ENCODE measurements at regions not wholly inside any gene's neighbourhood (a gene's known extent, or its start where the extent isn't known, plus 50 kb on each side); places are given as distances from the start of the nearest gene placed in this dataset.

DNA sequence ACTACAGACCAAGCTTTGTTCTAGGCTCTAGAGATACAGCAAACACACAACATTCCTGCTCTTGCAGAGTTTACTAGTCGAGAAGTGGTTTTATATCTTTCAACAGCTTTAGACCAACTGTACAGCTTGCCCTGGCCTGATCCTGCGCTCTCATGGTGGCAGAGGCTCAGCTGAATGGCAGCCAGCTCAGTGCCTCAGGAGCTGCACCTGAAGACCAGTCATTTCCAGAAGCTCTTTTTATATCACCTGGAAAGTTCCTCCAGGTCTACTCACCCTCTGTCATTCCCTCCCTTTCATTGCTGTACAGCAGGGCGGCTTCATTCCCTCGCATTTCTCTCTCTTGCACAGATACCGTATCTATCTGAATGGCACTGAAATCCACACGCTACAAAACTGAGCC lies 319.8 kb downstream of the GATA3 start:
- H4K91ac ChIP-seq (ENCODE audit: low read depth, low read length, poor library complexity): no peak overlapping the region
- no peak overlapping the region for H3K4me3 ChIP-seq (ENCODE audit: low read length in 2 of 2)
- H3K4ac ChIP-seq (ENCODE audit: low read length): no peak overlapping the region
- H3K36me3 ChIP-seq (replicated peaks in 1 of 2; ENCODE audit: control insufficient read depth in 2 of 2, insufficient read depth in 2 of 2, low read length in 2 of 2): no peaks in the 10 kb centered on the region
- H2BK5ac ChIP-seq (ENCODE audit: low read length): no peak overlapping the region
- H3K14ac ChIP-seq (ENCODE audit: low read length): no peak overlapping the region
- no peak overlapping the region for H2BK15ac ChIP-seq (ENCODE audit: low read length)
- no peaks in the 10 kb centered on the region for H3K9me3 ChIP-seq (replicated peaks in 1 of 2; ENCODE audit: control insufficient read depth in 2 of 2, insufficient read depth in 1 of 2, low read depth in 1 of 2, low read length in 2 of 2)
- no peak overlapping the region for H3K4me2 ChIP-seq (ENCODE audit: insufficient read depth, low read length, poor library complexity, severe bottlenecking)
- no peak overlapping the region for H2BK120ac ChIP-seq (ENCODE audit: low read depth, low read length)
- peaks cover 0 to 2% of the 10 kb centered on the region in 2 donors for H3K4me1 ChIP-seq (ENCODE audit: control insufficient read depth in 2 of 2, insufficient read depth in 1 of 2, low read depth in 1 of 2, low read length in 2 of 2)
- no peak overlapping the region for H3K23ac ChIP-seq (ENCODE audit: low read depth, low read length, poor library complexity)
- H3K9ac ChIP-seq (ENCODE audit: low read depth, low read length, poor library complexity): no peak overlapping the region
- no peak for DNase-seq (ENCODE audit: low spot score)
- H2BK12ac ChIP-seq (ENCODE audit: low read length): no peak overlapping the region
- no CpG with 5 or more reads among the region's 6 CpGs for WGBS, 2 donors (ENCODE audit: extremely low coverage in 2 of 2, insufficient read length in 2 of 2, insufficient replicate concordance in 1 of 2)
- H4K8ac ChIP-seq (ENCODE audit: low read depth, low read length): no peak overlapping the region
- no peak overlapping the region for H2AK5ac ChIP-seq (ENCODE audit: low read depth, low read length)
- H3K27me3 ChIP-seq (ENCODE audit: control insufficient read depth in 3 of 3, insufficient read depth in 3 of 3, low read depth in 1 of 3, low read length in 3 of 3): no peaks in the 10 kb centered on the region
- H3K79me1 ChIP-seq (ENCODE audit: low read depth, low read length): no peaks in the 10 kb centered on the region
- no peak overlapping the region for H3K18ac ChIP-seq (ENCODE audit: low read length)
- no peak overlapping the region for H2AFZ ChIP-seq (ENCODE audit: low read length)
- no peak overlapping the region for H3K27ac ChIP-seq (replicated peaks; ENCODE audit: low read length)

DNA sequence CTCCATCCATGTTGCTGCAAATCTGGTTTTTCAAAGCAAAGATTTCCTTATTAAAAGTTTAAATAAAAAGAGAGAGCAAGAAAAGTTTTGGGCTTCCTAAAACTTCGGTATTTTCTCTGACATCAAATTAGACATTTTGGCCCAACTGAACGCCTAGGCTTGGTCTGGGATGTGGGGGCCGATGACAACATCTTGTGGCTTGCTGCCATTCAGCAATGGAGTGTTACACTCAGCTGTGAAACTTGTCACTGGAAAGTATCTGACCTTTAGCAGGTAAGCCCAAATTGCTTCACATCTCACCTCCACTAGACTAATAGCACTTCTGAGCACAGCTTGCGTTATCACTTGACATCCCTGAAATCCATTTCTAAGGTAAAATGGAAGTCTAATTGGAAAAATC lies 320.6 kb downstream of the GATA3 start:
- H2BK120ac ChIP-seq (ENCODE audit: low read depth, low read length): no peak overlapping the region
- H3K27ac ChIP-seq (replicated peaks; ENCODE audit: low read length): no peak overlapping the region
- no peak overlapping the region for H3K23ac ChIP-seq (ENCODE audit: low read depth, low read length, poor library complexity)
- no peak overlapping the region for H3K4ac ChIP-seq (ENCODE audit: low read length)
- H4K8ac ChIP-seq (ENCODE audit: low read depth, low read length): no peak overlapping the region
- DNase-seq (ENCODE audit: low spot score): no peak
- no CpG with 5 or more reads among the region's 4 CpGs for WGBS, 2 donors (ENCODE audit: extremely low coverage in 2 of 2, insufficient read length in 2 of 2, insufficient replicate concordance in 1 of 2)
- H3K36me3 ChIP-seq (replicated peaks in 1 of 2; ENCODE audit: control insufficient read depth in 2 of 2, insufficient read depth in 2 of 2, low read length in 2 of 2): no peaks in the 10 kb centered on the region
- no peak overlapping the region for H2AFZ ChIP-seq (ENCODE audit: low read length)
- H3K4me2 ChIP-seq (ENCODE audit: insufficient read depth, low read length, poor library complexity, severe bottlenecking): no peak overlapping the region
- no peak overlapping the region for H3K18ac ChIP-seq (ENCODE audit: low read length)
- no peaks in the 10 kb centered on the region for H3K79me1 ChIP-seq (ENCODE audit: low read depth, low read length)
- H3K9ac ChIP-seq (ENCODE audit: low read depth, low read length, poor library complexity): peak overlapping the region; percentile 54
- H2BK12ac ChIP-seq (ENCODE audit: low read length): no peak overlapping the region
- H3K4me1 ChIP-seq (ENCODE audit: control insufficient read depth in 2 of 2, insufficient read depth in 1 of 2, low read depth in 1 of 2, low read length in 2 of 2): peaks cover 0 to 2% of the 10 kb centered on the region in 2 donors
- no peak overlapping the region for H2BK5ac ChIP-seq (ENCODE audit: low read length)
- H3K14ac ChIP-seq (ENCODE audit: low read length): no peak overlapping the region
- no peak overlapping the region for H4K91ac ChIP-seq (ENCODE audit: low read depth, low read length, poor library complexity)
- H3K27me3 ChIP-seq (ENCODE audit: control insufficient read depth in 3 of 3, insufficient read depth in 3 of 3, low read depth in 1 of 3, low read length in 3 of 3): no peaks in the 10 kb centered on the region
- no peaks in the 10 kb centered on the region for H3K9me3 ChIP-seq (replicated peaks in 1 of 2; ENCODE audit: control insufficient read depth in 2 of 2, insufficient read depth in 1 of 2, low read depth in 1 of 2, low read length in 2 of 2)
- H3K4me3 ChIP-seq (ENCODE audit: low read length in 2 of 2): no peak overlapping the region
- H2BK15ac ChIP-seq (ENCODE audit: low read length): no peak overlapping the region
- no peak overlapping the region for H2AK5ac ChIP-seq (ENCODE audit: low read depth, low read length)

DNA sequence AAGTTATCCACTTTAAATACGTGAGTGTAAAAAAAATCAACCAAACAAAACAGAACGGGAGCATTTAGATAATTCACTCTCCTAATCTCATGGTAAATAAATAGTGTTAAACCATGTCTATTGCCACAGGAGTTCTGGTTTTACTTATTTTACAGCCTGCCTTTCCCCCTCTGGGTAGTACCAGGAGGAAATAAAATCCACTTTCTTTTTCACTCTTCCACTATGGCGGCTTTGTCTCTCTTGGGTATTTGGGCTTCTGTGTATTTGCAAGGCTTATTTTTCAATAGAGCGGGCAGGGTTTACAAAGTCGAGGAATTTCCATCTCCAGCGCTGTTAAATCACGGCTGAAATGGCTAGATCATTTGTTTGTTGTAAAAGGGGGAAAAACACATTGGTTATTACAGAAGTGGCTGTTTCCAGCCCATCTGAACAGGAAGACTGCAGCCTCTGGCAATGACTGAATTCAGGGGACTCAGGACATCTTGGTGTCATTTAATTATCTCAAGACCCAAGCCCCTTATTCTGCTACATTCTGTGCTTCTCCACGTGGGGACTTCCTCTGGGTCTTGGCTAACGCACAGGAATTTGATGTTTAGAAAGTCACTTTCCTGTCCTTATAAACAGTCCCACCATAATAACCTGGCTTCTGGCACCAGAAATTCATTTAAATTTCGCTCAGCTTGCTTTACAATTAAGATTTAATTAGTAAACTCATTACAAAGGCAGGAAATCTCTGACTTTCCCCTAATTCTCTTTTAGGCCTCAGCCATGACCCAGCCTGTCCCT lies 323.9 kb downstream of the GATA3 start:
- H3K27me3 ChIP-seq (ENCODE audit: control insufficient read depth in 3 of 3, insufficient read depth in 3 of 3, low read depth in 1 of 3, low read length in 3 of 3): no peaks in the 10 kb centered on the region

DNA sequence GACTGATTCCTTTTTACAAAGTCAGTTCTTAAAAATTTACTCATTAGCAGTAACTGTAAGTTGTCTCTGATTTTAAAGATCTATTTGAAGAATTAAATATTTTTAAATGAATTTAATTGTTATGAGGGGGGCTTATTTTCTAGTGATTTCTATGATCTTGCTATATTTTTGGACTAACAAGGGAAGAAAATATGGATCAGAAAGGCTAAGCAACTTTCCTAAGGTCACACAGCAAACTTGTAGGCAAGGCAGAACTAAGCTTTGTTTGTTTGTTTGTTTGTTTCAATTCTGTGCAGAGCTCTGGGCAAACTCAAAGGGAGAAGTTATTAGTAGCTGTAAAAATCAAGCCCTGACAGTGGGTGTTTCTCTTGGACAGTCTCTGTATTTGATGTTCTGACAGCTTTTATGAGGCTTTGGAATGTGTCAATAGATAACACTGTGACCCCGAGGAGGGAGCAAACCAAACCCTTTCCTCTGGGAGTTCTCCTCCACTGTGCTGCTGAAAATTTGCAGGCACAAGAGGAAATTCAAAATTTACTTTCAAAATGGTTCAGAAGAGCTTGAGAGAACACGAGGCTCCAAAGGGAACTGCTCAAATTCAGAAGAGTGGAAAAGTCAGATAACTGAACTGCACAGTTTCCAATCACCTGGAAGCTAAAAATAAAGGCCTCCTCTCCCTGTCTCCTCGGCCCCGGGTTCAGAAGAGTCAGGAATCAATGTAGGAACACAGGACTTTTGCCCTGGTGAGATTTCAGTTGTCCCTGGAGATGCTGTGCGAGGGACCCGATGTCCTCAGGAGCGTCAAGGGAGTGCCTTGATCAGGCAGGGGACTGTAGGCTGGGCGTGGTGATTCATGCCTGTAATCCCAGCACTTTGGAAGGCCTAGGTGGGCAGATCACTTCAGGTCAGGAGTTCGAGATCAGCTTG lies 325.7 kb downstream of the GATA3 start:
- H3K18ac ChIP-seq (ENCODE audit: low read length): no peak overlapping the region
- H3K4me3 ChIP-seq (ENCODE audit: low read length in 2 of 2): no peak overlapping the region
- no peak overlapping the region for H4K91ac ChIP-seq (ENCODE audit: low read depth, low read length, poor library complexity)
- no peaks in the 10 kb centered on the region for H3K27me3 ChIP-seq (ENCODE audit: control insufficient read depth in 3 of 3, insufficient read depth in 3 of 3, low read depth in 1 of 3, low read length in 3 of 3)
- H2AFZ ChIP-seq (ENCODE audit: low read length): no peak overlapping the region
- no peak overlapping the region for H3K9ac ChIP-seq (ENCODE audit: low read depth, low read length, poor library complexity)
- H4K8ac ChIP-seq (ENCODE audit: low read depth, low read length): no peak overlapping the region
- H2BK15ac ChIP-seq (ENCODE audit: low read length): no peak overlapping the region
- no peak overlapping the region for H2BK120ac ChIP-seq (ENCODE audit: low read depth, low read length)
- H3K4me2 ChIP-seq (ENCODE audit: insufficient read depth, low read length, poor library complexity, severe bottlenecking): no peak overlapping the region
- H3K4ac ChIP-seq (ENCODE audit: low read length): no peak overlapping the region
- H2AK5ac ChIP-seq (ENCODE audit: low read depth, low read length): no peak overlapping the region
- H3K9me3 ChIP-seq (replicated peaks in 1 of 2; ENCODE audit: control insufficient read depth in 2 of 2, insufficient read depth in 1 of 2, low read depth in 1 of 2, low read length in 2 of 2): no peaks in the 10 kb centered on the region
- no peak overlapping the region for H3K27ac ChIP-seq (replicated peaks; ENCODE audit: low read length)
- H2BK12ac ChIP-seq (ENCODE audit: low read length): no peak overlapping the region
- no CpG with 5 or more reads among the region's 9 CpGs for WGBS, 2 donors (ENCODE audit: extremely low coverage in 2 of 2, insufficient read length in 2 of 2, insufficient replicate concordance in 1 of 2)
- no peaks in the 10 kb centered on the region for H3K36me3 ChIP-seq (replicated peaks in 1 of 2; ENCODE audit: control insufficient read depth in 2 of 2, insufficient read depth in 2 of 2, low read length in 2 of 2)
- H3K14ac ChIP-seq (ENCODE audit: low read length): no peak overlapping the region
- H3K4me1 ChIP-seq (ENCODE audit: control insufficient read depth in 2 of 2, insufficient read depth in 1 of 2, low read depth in 1 of 2, low read length in 2 of 2): peaks cover 0 to 2% of the 10 kb centered on the region in 2 donors
- no peak overlapping the region for H3K23ac ChIP-seq (ENCODE audit: low read depth, low read length, poor library complexity)
- H2BK5ac ChIP-seq (ENCODE audit: low read length): no peak overlapping the region
- H3K79me1 ChIP-seq (ENCODE audit: low read depth, low read length): no peaks in the 10 kb centered on the region
- no peak for DNase-seq (ENCODE audit: low spot score)

More for the DNA sequence above, 323.9 kb downstream of the GATA3 start:
- Histone ChIP-seq H4K8ac (ENCODE audit: low read depth, low read length) (no peak overlapping the region), H3K4ac (ENCODE audit: low read length) (no peak overlapping the region), H3K4me1 (ENCODE audit: control insufficient read depth in 2 of 2, insufficient read depth in 1 of 2, low read depth in 1 of 2, low read length in 2 of 2) (peaks cover 0 to 2% of the 10 kb centered on the region in 2 donors), H3K36me3 (replicated peaks in 1 of 2; ENCODE audit: control insufficient read depth in 2 of 2, insufficient read depth in 2 of 2, low read length in 2 of 2) (no peaks in the 10 kb centered on the region), H2AK5ac (ENCODE audit: low read depth, low read length) (no peak overlapping the region), H3K18ac (ENCODE audit: low read length) (no peak overlapping the region), H2BK120ac (ENCODE audit: low read depth, low read length) (no peak overlapping the region), H3K27ac (replicated peaks; ENCODE audit: low read length) (no peak overlapping the region), H3K9me3 (replicated peaks in 1 of 2; ENCODE audit: control insufficient read depth in 2 of 2, insufficient read depth in 1 of 2, low read depth in 1 of 2, low read length in 2 of 2) (no peaks in the 10 kb centered on the region), H3K14ac (ENCODE audit: low read length) (no peak overlapping the region), H2BK5ac (ENCODE audit: low read length) (no peak overlapping the region), H3K9ac (ENCODE audit: low read depth, low read length, poor library complexity) (no peak overlapping the region), H2BK12ac (ENCODE audit: low read length) (no peak overlapping the region), H3K4me2 (ENCODE audit: insufficient read depth, low read length, poor library complexity, severe bottlenecking) (no peak overlapping the region), H4K91ac (ENCODE audit: low read depth, low read length, poor library complexity) (no peak overlapping the region), H3K4me3 (ENCODE audit: low read length in 2 of 2) (no peak overlapping the region), H2AFZ (ENCODE audit: low read length) (no peak overlapping the region), H2BK15ac (ENCODE audit: low read length) (no peak overlapping the region), H3K23ac (ENCODE audit: low read depth, low read length, poor library complexity) (no peak overlapping the region), H3K79me1 (ENCODE audit: low read depth, low read length) (no peaks in the 10 kb centered on the region)
- no peak for DNase-seq (ENCODE audit: low spot score)
- no CpG with 5 or more reads among the region's 10 CpGs for WGBS, 2 donors (ENCODE audit: extremely low coverage in 2 of 2, insufficient read length in 2 of 2, insufficient replicate concordance in 1 of 2)

Measured in neuronal stem cell (in vitro differentiated cells).